HUES6 (cell line): ENCODE measurements at regions not wholly inside any gene's neighbourhood (a gene's known extent, or its start where the extent isn't known, plus 50 kb on each side); places are given as distances from the start of the nearest gene placed in this dataset.

Experiments used
- H3K27ac ChIP-seq: 2 replicates; pipeline ENCODE4 v1.7.0; 2013; ENCODE audit warnings: low read depth, mild to moderate bottlenecking, low read length, inconsistent platforms
- H3K27me3 ChIP-seq: 2 replicates; pipeline ENCODE4 v1.6.1; 2013; ENCODE audit warnings: low read length; ENCODE audit not compliant: control insufficient read depth, insufficient read depth
- H3K36me3 ChIP-seq: 2 replicates; pipeline ENCODE4 v1.6.1; 2013; ENCODE audit warnings: low read length; ENCODE audit not compliant: control insufficient read depth, insufficient read depth
- H3K4me1 ChIP-seq: 2 replicates; pipeline ENCODE4 v1.6.1; 2013; ENCODE audit warnings: low read length; ENCODE audit not compliant: control insufficient read depth, insufficient read depth
- H3K4me3 ChIP-seq: 2 replicates; pipeline ENCODE4 v1.5.1; 2013; ENCODE audit warnings: low read depth, low read length
- H3K9ac ChIP-seq: one replicate; pipeline ENCODE4 v1.6.1; 2013; ENCODE audit warnings: mild to moderate bottlenecking, low read length
- H3K9me3 ChIP-seq: 2 replicates; pipeline ENCODE4 v1.6.1; 2013; ENCODE audit warnings: low read depth, low read length; ENCODE audit not compliant: control insufficient read depth, insufficient read depth

- no peaks in the 10 kb centered on the region for H3K36me3 ChIP-seq
- no peak overlapping the region for H3K27ac ChIP-seq
- H3K9me3 ChIP-seq: no peaks in the 10 kb centered on the region
- H3K9ac ChIP-seq: no peak overlapping the region
- H3K4me1 ChIP-seq: peaks cover 4% of the 10 kb centered on the region; the same call in 1 of the 2 replicates
- H3K4me3 ChIP-seq: no peak overlapping the region
- H3K27me3 ChIP-seq: peaks cover 12% of the 10 kb centered on the region; the same call in 1 of the 2 replicates
Measured at GRCh38 chr5:127233590-127233989, 57.0 kb upstream of the MEGF10 start.

GRCh38 chr5:127235136-127235535 is 55.5 kb upstream of the MEGF10 start:
- no peak overlapping the region for H3K4me3 ChIP-seq
- peaks cover under 1% of the 10 kb centered on the region; the same call in 1 of the 2 replicates for H3K27me3 ChIP-seq
- no peaks in the 10 kb centered on the region for H3K9me3 ChIP-seq
- no peaks in the 10 kb centered on the region for H3K36me3 ChIP-seq
- no peak overlapping the region for H3K9ac ChIP-seq
- H3K4me1 ChIP-seq: peaks cover 4% of the 10 kb centered on the region; the same call in 1 of the 2 replicates
- H3K27ac ChIP-seq: no peak overlapping the region

GRCh38 chr5:127236254-127236653 is 54.3 kb upstream of the MEGF10 start:
- no peaks in the 10 kb centered on the region for H3K36me3 ChIP-seq
- H3K27ac ChIP-seq: no peak overlapping the region
- no peak overlapping the region for H3K4me3 ChIP-seq
- 0 out of 2 replicates have a peak, but pooled peaks cover 4% of the 10 kb centered on the region for H3K4me1 ChIP-seq
- no peak overlapping the region for H3K9ac ChIP-seq
- no peaks in the 10 kb centered on the region for H3K27me3 ChIP-seq
- H3K9me3 ChIP-seq: no peaks in the 10 kb centered on the region
